HEK293 (cell line): ENCODE measurements at regions not wholly inside any gene's neighbourhood (a gene's known extent, or its start where the extent isn't known, plus 50 kb on each side); places are given as distances from the start of the nearest gene placed in this dataset.

ENCODE experiments used
- CTCF ChIA-PET: fragments of 350-600 bp; formaldehyde crosslinking; extraction: SDS; loops from one replicate; lab custom pipeline; 2021; ENCODE audit warnings: antibody characterized with exemption; lab: Yijun Ruan, JAX
- POLR2A ChIA-PET: fragments of 300-600 bp; formaldehyde crosslinking; extraction: SDS; loops from one replicate; lab custom pipeline; 2020; ENCODE audit warnings: antibody characterized with exemption, inconsistent platforms; lab: Yijun Ruan, JAX
- H3K27ac ChIP-seq: fragments of 200-500 bp; sonication (Bioruptor generic); 2 replicates; pipeline ENCODE4 v1.5.1; 2014; ENCODE audit warnings: low read depth, low read length, control low read depth, inconsistent platforms; ENCODE audit errors: extremely low read depth
- H3K36me3 ChIP-seq, 2 experiments: fragments of 200-500 bp in 1 of 2; sonication (Bioruptor generic) in 1 of 2; 1 replicate in 1 of 2; 2 replicates in 1 of 2; pipeline ENCODE4 v1.5.1; 2014 to 2017; ENCODE audit warnings: inconsistent platforms in 2 of 2, low read length in 2 of 2; ENCODE audit not compliant: control insufficient read depth in 2 of 2, insufficient read depth in 1 of 2
- H3K4me1 ChIP-seq: fragments of 200-500 bp; sonication (Bioruptor generic); 2 replicates; pipeline ENCODE4 v1.5.1; 2014; ENCODE audit warnings: mild to moderate bottlenecking, low read length, inconsistent platforms; ENCODE audit not compliant: control insufficient read depth, insufficient read depth
- H3K4me3 ChIP-seq: 2 replicates; pipeline ENCODE4 v1.5.1; 2011; ENCODE audit warnings: low read depth, mild to moderate bottlenecking, control low read depth, low read length, moderate library complexity
- H3K9me3 ChIP-seq: fragments of 200-500 bp; sonication (Bioruptor generic); 2 replicates; pipeline ENCODE4 v1.5.1; 2014; ENCODE audit warnings: low read depth, low read length, inconsistent platforms; ENCODE audit not compliant: control insufficient read depth, insufficient read depth
- GLIS1 ChIP-seq: fragments of 450-650 bp; formaldehyde crosslinking; IDR thresholded peaks from 2 replicates; pipeline ENCODE4 v1.5.1; 2016; ENCODE audit warnings: missing biosample characterization, missing genetic modification characterization
- HIC1 ChIP-seq: fragments of 450-650 bp; formaldehyde crosslinking; IDR thresholded peaks from 2 replicates; pipeline ENCODE4 v1.5.1; 2016; ENCODE audit warnings: missing biosample characterization, missing genetic modification characterization
- KLF8 ChIP-seq: fragments of 450-650 bp; formaldehyde crosslinking; IDR thresholded peaks from 2 replicates; pipeline ENCODE4 v1.5.1; 2016; ENCODE audit warnings: missing biosample characterization, missing genetic modification characterization
- PRDM10 ChIP-seq: fragments of 450-650 bp; formaldehyde crosslinking; IDR thresholded peaks from 2 replicates; pipeline ENCODE4 v1.5.1; 2016; ENCODE audit warnings: missing biosample characterization, missing genetic modification characterization
- PRDM2 ChIP-seq: fragments of 450-650 bp; formaldehyde crosslinking; IDR thresholded peaks from 2 replicates; pipeline ENCODE4 v1.5.1; 2016; ENCODE audit warnings: missing biosample characterization, missing genetic modification characterization, borderline replicate concordance
- SETDB1 ChIP-seq: IDR thresholded peaks from one replicate; pipeline ENCODE4 v1.6.1; 2017; ENCODE audit warnings: mild to moderate bottlenecking, low read length, moderate library complexity, mixed read lengths; ENCODE audit not compliant: insufficient read length
- SP3 ChIP-seq: fragments of 450-650 bp; formaldehyde crosslinking; IDR thresholded peaks from 2 replicates; pipeline ENCODE4 v1.5.1; 2016; ENCODE audit warnings: missing biosample characterization, missing genetic modification characterization
- ZFHX2 ChIP-seq: fragments of 450-650 bp; formaldehyde crosslinking; conservative IDR thresholded peaks from 2 replicates; pipeline ENCODE4 v1.5.1; 2016; ENCODE audit warnings: missing biosample characterization, missing genetic modification characterization
- ZFP41 ChIP-seq: fragments of 450-650 bp; formaldehyde crosslinking; IDR thresholded peaks from 2 replicates; pipeline ENCODE4 v1.5.1; 2016; ENCODE audit warnings: missing biosample characterization, missing genetic modification characterization, borderline replicate concordance
- ZNF174 ChIP-seq: fragments of 450-650 bp; formaldehyde crosslinking; IDR thresholded peaks from 2 replicates; pipeline ENCODE4 v1.5.0; 2017; ENCODE audit warnings: missing biosample characterization, mild to moderate bottlenecking, missing genetic modification characterization
- ZNF175 ChIP-seq: fragments of 450-650 bp; formaldehyde crosslinking; IDR thresholded peaks from 2 replicates; pipeline ENCODE4 v1.5.1; 2016; ENCODE audit warnings: missing biosample characterization, missing genetic modification characterization
- ZNF184 ChIP-seq: fragments of 450-650 bp; IDR thresholded peaks from 2 replicates; pipeline ENCODE4 v1.5.1; 2018; ENCODE audit warnings: missing biosample characterization, mild to moderate bottlenecking, missing genetic modification characterization
- ZNF211 ChIP-seq: fragments of 450-650 bp; formaldehyde crosslinking; IDR thresholded peaks from 2 replicates; pipeline ENCODE4 v1.5.1; 2016; ENCODE audit warnings: low read depth, missing biosample characterization, missing genetic modification characterization
- ZNF24 ChIP-seq: fragments of 450-650 bp; formaldehyde crosslinking; IDR thresholded peaks from 2 replicates; pipeline ENCODE4 v1.5.1; 2016; ENCODE audit warnings: missing biosample characterization, missing genetic modification characterization
- ZNF248 ChIP-seq: fragments of 450-650 bp; formaldehyde crosslinking; IDR thresholded peaks from 2 replicates; pipeline ENCODE4 v1.5.1; 2017; ENCODE audit warnings: missing biosample characterization, missing genetic modification characterization
- ZNF394 ChIP-seq: fragments of 450-650 bp; formaldehyde crosslinking; IDR thresholded peaks from 2 replicates; pipeline ENCODE4 v1.5.1; 2016; ENCODE audit warnings: missing biosample characterization, missing genetic modification characterization, mild to moderate bottlenecking, moderate library complexity, borderline replicate concordance
- ZNF549 ChIP-seq: fragments of 450-650 bp; IDR thresholded peaks from 2 replicates; pipeline ENCODE4 v1.5.1; 2018; ENCODE audit warnings: missing biosample characterization, missing genetic modification characterization, mild to moderate bottlenecking, inconsistent platforms, moderate library complexity
- ZNF629 ChIP-seq: fragments of 450-650 bp; formaldehyde crosslinking; IDR thresholded peaks from 2 replicates; pipeline ENCODE4 v1.5.1; 2017; ENCODE audit warnings: missing biosample characterization, missing genetic modification characterization
- ZNF658 ChIP-seq: fragments of 450-650 bp; formaldehyde crosslinking; IDR thresholded peaks from 2 replicates; pipeline ENCODE4; 2016; ENCODE audit warnings: missing biosample characterization, missing genetic modification characterization
- ZXDB ChIP-seq: fragments of 450-650 bp; formaldehyde crosslinking; IDR thresholded peaks from 2 replicates; pipeline ENCODE4 v1.5.1; 2016; ENCODE audit warnings: missing biosample characterization, missing genetic modification characterization

- TF ChIP-seq GLIS1 (tag by site-specific recombination) (no peak), ZNF174 (no peak), ZNF549 (tag by site-specific recombination) (no peak), ZNF184 (tag by site-specific recombination) (no peak)
Measured at GRCh38 chr16:86207350-86207749, 303.0 kb upstream of the FOXF1 start (continued).

DNA sequence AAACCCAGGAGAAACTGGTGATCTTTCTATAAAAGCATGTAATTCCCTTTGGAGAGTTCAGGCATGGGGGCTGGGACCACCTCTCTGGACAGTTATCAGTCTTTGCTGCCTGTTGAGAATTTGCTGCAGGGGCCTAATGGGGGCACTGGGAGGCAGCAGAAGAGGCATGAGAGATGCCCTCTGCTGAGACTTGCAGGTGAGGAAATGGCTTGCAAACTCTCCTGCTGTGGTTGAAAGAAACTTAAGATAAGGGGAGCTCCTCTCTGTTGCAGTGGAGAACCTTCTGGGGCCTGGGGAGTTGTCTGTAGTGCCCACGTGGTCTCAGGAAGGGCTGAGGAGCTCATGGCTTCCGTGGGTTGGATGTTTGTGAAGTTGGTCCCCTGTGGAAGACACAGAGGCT, 301.1 kb upstream of the FOXF1 start:
- H3K36me3 ChIP-seq, result no peaks in the 10 kb centered on the region
- no peaks in the 10 kb centered on the region for H3K4me1 ChIP-seq
- H3K27ac ChIP-seq, result no peak overlapping the region
- POLR2A ChIA-PET, result no interaction called here
- CTCF ChIA-PET, result interaction anchor here (0.7 to 1.0 kb wide), 2 partner anchors 309 to 322 kb away, joined by 3 to 5 read pairs; no protein-coding TSS in a partner anchor
- H3K9me3 ChIP-seq, result no peaks in the 10 kb centered on the region
- H3K4me3 ChIP-seq, result no peak overlapping the region
- TF ChIP-seq SETDB1 (no peak), SP3 (tag by site-specific recombination) (no peak), HIC1 (tag by site-specific recombination) (no peak), ZNF394 (tag by site-specific recombination) (no peak), ZNF211 (tag by site-specific recombination) (no peak), ZNF248 (tag by site-specific recombination) (no peak), ZNF175 (no peak), PRDM2 (tag by site-specific recombination) (no peak), ZFHX2 (tag by site-specific recombination) (no peak), KLF8 (tag by site-specific recombination) (no peak), ZNF629 (tag by site-specific recombination) (no peak), ZNF658 (no peak), ZXDB (tag by site-specific recombination) (no peak), ZFP41 (tag by site-specific recombination) (no peak), ZNF24 (no peak), PRDM10 (tag by site-specific recombination) (no peak)
